HG02571 (cell line): ENCODE measurements at regions not wholly inside any gene's neighbourhood (a gene's known extent, or its start where the extent isn't known, plus 50 kb on each side); places are given as distances from the start of the nearest gene placed in this dataset.
"Not testable (repeated sequence)": the region's sequence is repeated elsewhere in the genome, so short reads cannot be mapped to it uniquely, and the experiment has no call there.

Source experiments
- ATAC-seq: cut with Tn5 transposase; IDR thresholded peaks from one replicate; pipeline ENCODE4 v1.9.1; 2021; ENCODE audit warnings: mild to moderate bottlenecking, moderate library complexity; ENCODE audit not compliant: unreplicated experiment

- ATAC-seq = no peak
Observed at GRCh38 chr3:88775026-88775690, 332.3 kb upstream of the EPHA3 start.

- ATAC-seq = no peak
Observed at GRCh38 chr3:88779482-88779881, 327.9 kb upstream of the EPHA3 start.

GRCh38 chr3:88784925-88785324 is 322.5 kb upstream of the EPHA3 start:
- no peak for ATAC-seq

GRCh38 chr3:88785841-88786240 is 321.6 kb upstream of the EPHA3 start:
- no peak for ATAC-seq

GRCh38 chr3:88795503-88795902 is 311.9 kb upstream of the EPHA3 start:
- ATAC-seq = no peak

- no peak for ATAC-seq
Observed at GRCh38 chr3:88807491-88808105, 299.8 kb upstream of the EPHA3 start.

GRCh38 chr3:88809993-88810392 is 297.4 kb upstream of the EPHA3 start:
- no peak for ATAC-seq

GRCh38 chr3:88810455-88810854 is 297.0 kb upstream of the EPHA3 start:
- no peak for ATAC-seq

- ATAC-seq = no peak
Observed at GRCh38 chr3:88811096-88811495, 296.3 kb upstream of the EPHA3 start.

GRCh38 chr3:88812576-88812975 is 294.8 kb upstream of the EPHA3 start:
- no peak for ATAC-seq

GRCh38 chr3:88816445-88816844 is 291.0 kb upstream of the EPHA3 start:
- no peak for ATAC-seq

- ATAC-seq = no peak
Observed at GRCh38 chr3:88824666-88825564, 282.5 kb upstream of the EPHA3 start.

- ATAC-seq = no peak
Observed at GRCh38 chr3:88828466-88828865, 279.0 kb upstream of the EPHA3 start.

GRCh38 chr3:88852606-88853005 is 254.8 kb upstream of the EPHA3 start:
- no peak for ATAC-seq

- no peak for ATAC-seq
Observed at GRCh38 chr3:88863196-88863595, 244.2 kb upstream of the EPHA3 start.

- no peak for ATAC-seq
Observed at GRCh38 chr3:88876724-88877123, 230.7 kb upstream of the EPHA3 start.

GRCh38 chr3:88879905-88880304 is 227.5 kb upstream of the EPHA3 start:
- no peak for ATAC-seq

GRCh38 chr3:88882121-88882520 is 225.3 kb upstream of the EPHA3 start:
- no peak for ATAC-seq

GRCh38 chr3:88886624-88887023 is 220.8 kb upstream of the EPHA3 start:
- ATAC-seq = not testable (repeated sequence)

GRCh38 chr3:88896026-88896425 is 211.4 kb upstream of the EPHA3 start:
- no peak for ATAC-seq

GRCh38 chr3:88912294-88912877 is 195.0 kb upstream of the EPHA3 start:
- no peak for ATAC-seq
